ENCODE measurements at regions not wholly inside any gene's neighbourhood (a gene's known extent, or its start where the extent isn't known, plus 50 kb on each side); places are given as distances from the start of the nearest gene placed in this dataset.

DNA sequence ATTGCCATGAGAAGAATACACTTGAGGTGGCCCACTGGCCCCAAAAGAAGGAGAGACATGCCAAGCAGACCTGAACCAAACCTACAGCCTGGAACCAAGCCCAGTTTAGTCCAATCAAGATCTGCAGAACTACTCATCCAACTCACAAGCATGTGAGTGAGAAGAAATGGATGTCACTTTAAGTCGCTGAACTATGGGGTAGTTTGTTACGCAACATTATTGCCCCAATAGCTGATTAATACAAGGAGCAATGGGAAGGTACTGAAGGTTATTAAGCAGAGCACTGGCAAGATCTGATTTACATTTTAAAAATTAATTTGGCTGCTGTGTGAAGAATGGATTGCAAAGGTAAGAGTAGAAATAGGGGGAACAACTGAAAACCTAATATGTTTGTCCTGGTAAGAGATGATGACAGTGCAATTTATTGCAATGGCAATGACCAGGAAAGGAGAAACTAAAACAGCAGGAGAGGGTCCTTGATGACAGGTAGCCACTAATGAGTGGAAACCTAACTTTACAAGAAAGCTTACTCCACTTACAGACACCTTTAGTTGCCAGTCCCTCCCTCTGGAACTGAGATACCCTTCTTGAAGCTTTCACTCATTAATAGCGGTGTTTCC is 132.9 kb upstream of the GRIA1 start:
- H3K27me3 Mint-ChIP-seq (ENCODE audit: low read depth in 3 of 3), result peaks cover 3 to 5% (median 5%) of the 10 kb centered on the region in 3 donors
- 83% methylated on average over 1 of the region's 3 CpGs for WGBS (ENCODE audit: insufficient coverage)
- no peaks in the 10 kb centered on the region for H3K4me1 ChIP-seq (ENCODE audit: control insufficient read depth in 1 of 2, insufficient read depth in 2 of 2, low read length in 2 of 2)
- H3K27ac Mint-ChIP-seq, result no peak overlapping the region
- no peak for DNase-seq
- H3K36me3 ChIP-seq (replicated peaks in 1 of 2; ENCODE audit: control insufficient read depth in 1 of 2, insufficient read depth in 2 of 2, low read length in 2 of 2), result no peaks in the 10 kb centered on the region
- no peaks in the 10 kb centered on the region for H3K27me3 ChIP-seq (ENCODE audit: control insufficient read depth in 2 of 2, insufficient read depth in 2 of 2, low read length in 2 of 2)
- no peak overlapping the region for H2AFZ ChIP-seq (ENCODE audit: insufficient read depth, low read depth, low read length, poor library complexity, severe bottlenecking)
- H3K9me3 ChIP-seq (replicated peaks in 1 of 2; ENCODE audit: control insufficient read depth in 1 of 2, insufficient read depth in 1 of 2, low read length in 2 of 2), result no peaks in the 10 kb centered on the region
- H3K4me2 ChIP-seq (replicated peaks; ENCODE audit: extremely low read depth, low read length, poor library complexity, severe bottlenecking), result no peak overlapping the region
- H3K79me2 ChIP-seq (ENCODE audit: insufficient read depth, low read length), result no peaks in the 10 kb centered on the region
- no peak overlapping the region for H3K27ac ChIP-seq (ENCODE audit: low read depth in 1 of 2, low read length in 2 of 2)
- H3K9ac ChIP-seq (ENCODE audit: insufficient read depth, low read length, poor library complexity, severe bottlenecking), result no peak overlapping the region
- no peaks in the 10 kb centered on the region for H4K20me1 ChIP-seq (ENCODE audit: insufficient read depth, low read length)
- TF ChIP-seq, protein P1, sequence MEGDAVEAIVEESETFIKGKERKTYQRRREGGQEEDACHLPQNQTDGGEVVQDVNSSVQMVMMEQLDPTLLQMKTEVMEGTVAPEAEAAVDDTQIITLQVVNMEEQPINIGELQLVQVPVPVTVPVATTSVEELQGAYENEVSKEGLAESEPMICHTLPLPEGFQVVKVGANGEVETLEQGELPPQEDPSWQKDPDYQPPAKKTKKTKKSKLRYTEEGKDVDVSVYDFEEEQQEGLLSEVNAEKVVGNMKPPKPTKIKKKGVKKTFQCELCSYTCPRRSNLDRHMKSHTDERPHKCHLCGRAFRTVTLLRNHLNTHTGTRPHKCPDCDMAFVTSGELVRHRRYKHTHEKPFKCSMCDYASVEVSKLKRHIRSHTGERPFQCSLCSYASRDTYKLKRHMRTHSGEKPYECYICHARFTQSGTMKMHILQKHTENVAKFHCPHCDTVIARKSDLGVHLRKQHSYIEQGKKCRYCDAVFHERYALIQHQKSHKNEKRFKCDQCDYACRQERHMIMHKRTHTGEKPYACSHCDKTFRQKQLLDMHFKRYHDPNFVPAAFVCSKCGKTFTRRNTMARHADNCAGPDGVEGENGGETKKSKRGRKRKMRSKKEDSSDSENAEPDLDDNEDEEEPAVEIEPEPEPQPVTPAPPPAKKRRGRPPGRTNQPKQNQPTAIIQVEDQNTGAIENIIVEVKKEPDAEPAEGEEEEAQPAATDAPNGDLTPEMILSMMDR (IDR thresholded peaks at IDR 0.05), result no peak
- no peak overlapping the region for H3K4me3 Mint-ChIP-seq
- intact Hi-C loops (cut with micrococcal nuclease), result no loop called here
- H3K4me1 Mint-ChIP-seq, result no peaks in the 10 kb centered on the region
- no peaks in the 10 kb centered on the region for H3K36me3 Mint-ChIP-seq
- H3K9me3 Mint-ChIP-seq, result peaks cover 0 to 4% (median 0%) of the 10 kb centered on the region in 7 donors
- no peak overlapping the region for H3K4me3 ChIP-seq (replicated peaks in 1 of 3; ENCODE audit: low read depth in 2 of 3, low read length in 3 of 3)

DNA sequence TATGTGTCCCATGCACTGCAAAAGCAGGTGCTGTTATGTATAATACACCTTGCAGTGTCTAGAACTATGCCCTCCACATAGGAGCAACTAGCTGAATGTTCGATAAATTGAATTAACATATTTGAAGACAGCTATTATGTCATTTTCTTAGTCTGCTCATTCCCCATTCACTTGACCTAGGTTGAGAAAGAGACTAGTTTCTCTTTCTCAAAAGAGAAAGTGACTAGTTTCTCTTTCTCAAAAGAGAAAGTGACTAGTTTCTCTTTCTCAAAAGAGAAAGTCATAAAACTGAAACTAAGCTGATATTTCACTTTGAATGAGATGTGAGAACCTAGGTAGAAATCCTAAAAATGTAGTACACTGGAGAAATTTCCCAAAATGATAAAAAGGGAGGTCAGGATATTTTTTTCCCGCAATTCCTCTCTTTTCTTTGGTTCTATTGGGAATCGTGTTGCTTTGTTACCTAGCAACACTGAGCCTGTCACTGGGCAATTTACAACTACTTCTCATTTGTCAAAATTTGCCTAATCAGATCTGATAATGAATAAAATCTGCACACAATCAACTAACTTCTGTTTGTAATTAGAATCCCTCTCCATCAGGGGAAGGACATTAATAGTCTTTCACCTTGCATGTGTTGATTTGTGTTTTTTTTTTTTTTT is 132.0 kb upstream of the GRIA1 start:
- no peaks in the 10 kb centered on the region for H3K79me2 ChIP-seq (ENCODE audit: insufficient read depth, low read length)
- H3K27me3 Mint-ChIP-seq (ENCODE audit: low read depth in 3 of 3), result peaks cover under 1 to 2% (median 2%) of the 10 kb centered on the region in 3 donors
- no peak overlapping the region for H3K27ac Mint-ChIP-seq
- no peaks in the 10 kb centered on the region for H3K9me3 ChIP-seq (replicated peaks in 1 of 2; ENCODE audit: control insufficient read depth in 1 of 2, insufficient read depth in 1 of 2, low read length in 2 of 2)
- H2AFZ ChIP-seq (ENCODE audit: insufficient read depth, low read depth, low read length, poor library complexity, severe bottlenecking), result no peak overlapping the region
- H3K4me3 ChIP-seq (replicated peaks in 1 of 3; ENCODE audit: low read depth in 2 of 3, low read length in 3 of 3), result no peak overlapping the region
- no peaks in the 10 kb centered on the region for H3K36me3 ChIP-seq (replicated peaks in 1 of 2; ENCODE audit: control insufficient read depth in 1 of 2, insufficient read depth in 2 of 2, low read length in 2 of 2)
- H3K4me1 ChIP-seq (ENCODE audit: control insufficient read depth in 1 of 2, insufficient read depth in 2 of 2, low read length in 2 of 2), result no peaks in the 10 kb centered on the region
- no peaks in the 10 kb centered on the region for H3K4me1 Mint-ChIP-seq
- 100% methylated on average over 2 of the region's 3 CpGs for WGBS (ENCODE audit: insufficient coverage)
- H3K9me3 Mint-ChIP-seq, result peaks cover 0 to 4% (median 0%) of the 10 kb centered on the region in 7 donors
- no peaks in the 10 kb centered on the region for H3K27me3 ChIP-seq (ENCODE audit: control insufficient read depth in 2 of 2, insufficient read depth in 2 of 2, low read length in 2 of 2)
- H3K36me3 Mint-ChIP-seq, result no peaks in the 10 kb centered on the region
- no peak for DNase-seq
- H3K9ac ChIP-seq (ENCODE audit: insufficient read depth, low read length, poor library complexity, severe bottlenecking), result no peak overlapping the region
- H4K20me1 ChIP-seq (ENCODE audit: insufficient read depth, low read length), result no peaks in the 10 kb centered on the region
- no peak overlapping the region for H3K4me3 Mint-ChIP-seq
- H3K4me2 ChIP-seq (replicated peaks; ENCODE audit: extremely low read depth, low read length, poor library complexity, severe bottlenecking), result no peak overlapping the region
- intact Hi-C loops (cut with micrococcal nuclease), result no loop called here
- no peak overlapping the region for H3K27ac ChIP-seq (ENCODE audit: low read depth in 1 of 2, low read length in 2 of 2)
- TF ChIP-seq, protein P1 (IDR thresholded peaks at IDR 0.05), result no peak
